AG09309 (cell line): ENCODE measurements at regions not wholly inside any gene's neighbourhood (a gene's known extent, or its start where the extent isn't known, plus 50 kb on each side); places are given as distances from the start of the nearest gene placed in this dataset.

Experiments
- DNase-seq: peaks from one replicate; pipeline ENCODE4 v3.0.0-alpha.2; 2010; ENCODE audit warnings: low read depth
- H3K4me3 ChIP-seq: 2 replicates; pipeline ENCODE4 v1.5.1; 2011; ENCODE audit warnings: mild to moderate bottlenecking, low read depth, low read length, moderate library complexity; ENCODE audit not compliant: control insufficient read depth
- TF ChIP-seq, protein P1 (sequence below): IDR thresholded peaks from 2 replicates; pipeline ENCODE4 v1.5.1; 2011; ENCODE audit warnings: mild to moderate bottlenecking, low read depth, low read length, inconsistent platforms; ENCODE audit not compliant: insufficient read depth, control insufficient read depth; ENCODE audit errors: missing control alignments

- TF ChIP-seq, protein P1, sequence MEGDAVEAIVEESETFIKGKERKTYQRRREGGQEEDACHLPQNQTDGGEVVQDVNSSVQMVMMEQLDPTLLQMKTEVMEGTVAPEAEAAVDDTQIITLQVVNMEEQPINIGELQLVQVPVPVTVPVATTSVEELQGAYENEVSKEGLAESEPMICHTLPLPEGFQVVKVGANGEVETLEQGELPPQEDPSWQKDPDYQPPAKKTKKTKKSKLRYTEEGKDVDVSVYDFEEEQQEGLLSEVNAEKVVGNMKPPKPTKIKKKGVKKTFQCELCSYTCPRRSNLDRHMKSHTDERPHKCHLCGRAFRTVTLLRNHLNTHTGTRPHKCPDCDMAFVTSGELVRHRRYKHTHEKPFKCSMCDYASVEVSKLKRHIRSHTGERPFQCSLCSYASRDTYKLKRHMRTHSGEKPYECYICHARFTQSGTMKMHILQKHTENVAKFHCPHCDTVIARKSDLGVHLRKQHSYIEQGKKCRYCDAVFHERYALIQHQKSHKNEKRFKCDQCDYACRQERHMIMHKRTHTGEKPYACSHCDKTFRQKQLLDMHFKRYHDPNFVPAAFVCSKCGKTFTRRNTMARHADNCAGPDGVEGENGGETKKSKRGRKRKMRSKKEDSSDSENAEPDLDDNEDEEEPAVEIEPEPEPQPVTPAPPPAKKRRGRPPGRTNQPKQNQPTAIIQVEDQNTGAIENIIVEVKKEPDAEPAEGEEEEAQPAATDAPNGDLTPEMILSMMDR = no peak
- no peak for DNase-seq
- H3K4me3 ChIP-seq = no peak overlapping the region
Observed at GRCh38 chr7:28245123-28245878, 64.7 kb upstream of the JAZF1 start.

- TF ChIP-seq, protein P1 = no peak
Observed at GRCh38 chr7:28246921-28247461, 66.4 kb upstream of the JAZF1 start.

GRCh38 chr7:28258240-28258639 lies 77.6 kb upstream of the JAZF1 start:
- DNase-seq = no peak
- TF ChIP-seq, protein P1 = no peak
- no peak overlapping the region for H3K4me3 ChIP-seq

More at GRCh38 chr7:28246921-28247461, 66.4 kb upstream of the JAZF1 start:
- DNase-seq = no peak
- no peak overlapping the region for H3K4me3 ChIP-seq

DNA sequence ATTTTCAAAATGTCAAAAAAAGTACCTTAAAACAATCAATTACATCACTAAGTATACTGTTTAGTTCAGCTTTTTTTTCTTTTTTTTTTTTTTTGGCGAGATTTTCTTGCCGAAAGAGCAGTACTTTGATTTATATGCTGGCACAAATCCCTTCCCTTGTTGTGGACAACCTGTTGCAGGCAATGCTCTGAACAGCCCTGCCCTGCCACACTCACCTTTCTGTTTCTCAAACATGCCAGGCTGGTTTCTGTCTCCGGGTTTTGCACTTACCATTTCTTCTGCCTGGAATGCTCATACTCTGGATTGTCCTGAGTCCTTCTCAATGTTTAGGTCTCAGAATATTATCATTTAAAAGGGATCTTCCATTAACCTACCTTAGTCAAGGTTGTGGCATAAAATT lies 80.4 kb upstream of the JAZF1 start:
- DNase-seq = no peak
- TF ChIP-seq, protein P1 = no peak
- no peak overlapping the region for H3K4me3 ChIP-seq

DNA sequence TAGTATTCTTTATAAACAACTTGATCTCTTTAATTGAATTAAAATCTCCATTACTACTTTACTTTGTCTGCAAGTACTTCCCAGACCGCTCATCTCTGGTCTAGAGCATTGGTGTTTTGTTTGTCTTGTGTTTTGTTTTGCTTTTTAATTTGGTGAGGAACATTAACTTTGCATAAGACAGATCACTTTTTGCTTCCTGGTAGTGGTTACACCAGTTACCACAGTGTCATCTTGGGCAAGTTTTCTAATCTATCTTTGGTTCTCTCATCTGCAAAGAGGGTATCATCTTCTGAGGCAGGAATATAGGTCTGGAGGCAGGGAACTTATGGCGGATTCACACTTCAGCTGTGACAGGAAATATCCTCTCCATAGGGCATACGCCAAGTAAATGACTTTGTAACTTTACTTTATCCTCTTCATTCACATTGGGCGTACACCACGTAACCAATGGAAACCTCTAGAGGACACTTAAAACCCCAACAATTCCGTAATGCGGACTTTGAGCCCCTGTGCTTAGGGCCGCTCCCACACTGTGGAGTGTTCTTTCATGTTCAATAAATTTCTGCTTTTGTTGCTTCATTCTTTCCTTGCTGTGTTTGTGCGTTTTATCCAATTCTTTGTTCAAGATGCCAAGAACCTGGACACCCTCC lies 83.2 kb upstream of the JAZF1 start:
- H3K4me3 ChIP-seq = no peak overlapping the region
- TF ChIP-seq, protein P1 = no peak
- DNase-seq = no peak

- TF ChIP-seq, protein P1 = no peak
- H3K4me3 ChIP-seq = no peak overlapping the region
- DNase-seq = no peak
Observed at GRCh38 chr7:28266402-28266801, 85.8 kb upstream of the JAZF1 start.
